H1 (cell line): ENCODE measurements at regions not wholly inside any gene's neighbourhood (a gene's known extent, or its start where the extent isn't known, plus 50 kb on each side); places are given as distances from the start of the nearest gene placed in this dataset.

Source experiments
- CREB1 ChIP-seq: IDR thresholded peaks from 2 replicates; pipeline ENCODE4 v1.6.1; 2012; ENCODE audit warnings: inconsistent platforms
- CTCF ChIP-seq, 3 experiments: IDR thresholded peaks; 1 replicate in 2 of 3; 2 replicates in 1 of 3; pipeline versions ENCODE4 v1.5.1 to v1.6.1; 2011; ENCODE audit warnings: low read length in 3 of 3, mild to moderate bottlenecking in 3 of 3, inconsistent platforms in 2 of 3, low read depth in 1 of 3, moderate library complexity in 1 of 3; ENCODE audit not compliant: insufficient read depth in 1 of 3; ENCODE audit errors: control extremely low read depth in 1 of 3
- EGR1 ChIP-seq: IDR thresholded peaks from 2 replicates; pipeline ENCODE4 v1.6.1; 2011; ENCODE audit warnings: low read depth, low read length, borderline replicate concordance
- EZH2 ChIP-seq: fragments of 200-600 bp; sonication (generic); IDR thresholded peaks from 2 replicates; pipeline ENCODE4 v1.7.1; 2012; ENCODE audit warnings: low read depth, mild to moderate bottlenecking, moderate library complexity, low read length, inconsistent platforms; ENCODE audit not compliant: severe bottlenecking
- JUN ChIP-seq: IDR thresholded peaks from 2 replicates; pipeline ENCODE4 v1.6.1; 2011; ENCODE audit warnings: low read depth, mild to moderate bottlenecking, improper control_type of control experiment, low read length
- KDM5A ChIP-seq: fragments of 200-600 bp; IDR thresholded peaks from 2 replicates; pipeline ENCODE4 v1.7.1; 2012; ENCODE audit warnings: mild to moderate bottlenecking, low read length, inconsistent platforms, mixed read lengths
- MAX ChIP-seq: IDR thresholded peaks from 2 replicates; pipeline ENCODE4 v1.6.1; 2012; ENCODE audit warnings: inconsistent platforms
- NANOG ChIP-seq: IDR thresholded peaks from 2 replicates; pipeline ENCODE4 v1.6.1; 2011; ENCODE audit warnings: low read length, low read depth, mild to moderate bottlenecking, inconsistent platforms; ENCODE audit not compliant: insufficient read depth, poor library complexity, severe bottlenecking
- POLR2A ChIP-seq, 2 experiments: IDR thresholded peaks; 1 replicate in 1 of 2; 2 replicates in 1 of 2; pipeline ENCODE4 v1.6.1; 2011; ENCODE audit warnings: low read depth in 2 of 2, low read length in 2 of 2, mild to moderate bottlenecking in 2 of 2; ENCODE audit errors: control extremely low read depth in 1 of 2
- POU5F1 ChIP-seq: IDR thresholded peaks from 2 replicates; pipeline ENCODE4 v1.6.1; 2011; ENCODE audit warnings: low read depth, mild to moderate bottlenecking, low read length, moderate library complexity
- RFX5 ChIP-seq: IDR thresholded peaks from 2 replicates; pipeline ENCODE4 v1.6.1; 2011; ENCODE audit warnings: low read depth, low read length, improper control_type of control experiment, borderline replicate concordance
- TEAD4 ChIP-seq: IDR thresholded peaks from 2 replicates; pipeline ENCODE4 v1.6.1; 2012; ENCODE audit warnings: low read depth, low read length, inconsistent platforms, mixed read lengths
- ZNF274 ChIP-seq: IDR thresholded peaks from 2 replicates; pipeline ENCODE4 v1.7.0; 2012; ENCODE audit warnings: low read length, borderline replicate concordance; ENCODE audit errors: extremely low read depth
- TF ChIP-seq, protein P1 (sequence below): IDR thresholded peaks from 2 replicates; pipeline ENCODE4 v1.6.1; 2011; ENCODE audit warnings: low read length, improper control_type of control experiment

DNA sequence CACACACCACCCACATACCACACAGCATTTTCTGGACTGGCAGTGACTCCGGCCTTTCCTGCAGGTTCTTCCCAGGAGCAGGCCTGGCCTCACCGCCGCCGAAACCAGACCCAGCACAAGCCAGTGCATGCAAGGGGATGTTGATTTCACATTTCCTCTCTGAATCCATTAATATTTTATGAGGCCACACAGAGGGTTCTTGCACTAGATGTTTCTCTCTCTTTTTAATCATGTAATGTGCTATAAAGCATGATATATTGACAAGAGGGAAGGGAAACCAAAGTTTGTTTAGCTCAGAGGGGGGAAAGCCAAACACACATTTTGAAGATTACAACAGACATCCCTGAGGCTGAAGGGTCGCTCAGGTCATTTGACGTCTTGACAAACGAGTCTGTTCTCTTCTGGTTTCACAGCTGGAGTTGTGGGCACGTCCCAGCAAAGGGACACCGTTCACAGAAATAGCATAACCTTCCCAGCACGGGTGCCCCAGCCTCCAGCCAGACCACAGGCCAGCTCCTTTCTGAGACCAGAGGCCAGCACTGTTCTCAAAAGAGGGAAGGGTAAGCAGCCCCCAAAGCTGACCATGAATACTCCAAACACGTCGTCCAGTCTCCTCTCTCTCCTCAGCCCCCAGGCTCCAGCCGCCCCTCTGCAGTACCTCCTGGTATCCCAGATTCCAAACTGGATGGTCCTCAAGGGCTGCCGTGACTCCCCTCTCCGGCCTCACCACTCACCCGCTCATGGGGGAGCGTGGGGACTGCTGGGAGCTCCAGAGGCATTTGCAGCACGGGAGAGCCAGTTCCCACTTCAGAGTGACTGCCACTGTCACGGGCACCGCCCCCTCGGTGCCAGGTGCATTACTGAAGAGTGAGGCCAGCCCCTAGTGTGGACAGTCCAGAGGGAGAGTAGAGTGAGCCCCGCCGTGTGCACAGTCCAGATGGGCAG lies 340.3 kb upstream of the SALL3 start:
- TF ChIP-seq EZH2, result no peak
- TF ChIP-seq POLR2A (IDR thresholded peaks at IDR 0.05; ENCODE audit: control extremely low read depth in 1 of 2, low read depth in 2 of 2, low read length in 2 of 2), result no peak
- no peak for TF ChIP-seq RFX5
- TF ChIP-seq, protein P1, sequence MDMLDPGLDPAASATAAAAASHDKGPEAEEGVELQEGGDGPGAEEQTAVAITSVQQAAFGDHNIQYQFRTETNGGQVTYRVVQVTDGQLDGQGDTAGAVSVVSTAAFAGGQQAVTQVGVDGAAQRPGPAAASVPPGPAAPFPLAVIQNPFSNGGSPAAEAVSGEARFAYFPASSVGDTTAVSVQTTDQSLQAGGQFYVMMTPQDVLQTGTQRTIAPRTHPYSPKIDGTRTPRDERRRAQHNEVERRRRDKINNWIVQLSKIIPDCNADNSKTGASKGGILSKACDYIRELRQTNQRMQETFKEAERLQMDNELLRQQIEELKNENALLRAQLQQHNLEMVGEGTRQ, result no peak
- TF ChIP-seq CTCF (IDR thresholded peaks at IDR 0.05; ENCODE audit: control extremely low read depth in 1 of 3, insufficient read depth in 1 of 3, low read depth in 1 of 3, low read length in 3 of 3), result no peak
- no peak for TF ChIP-seq EGR1
- TF ChIP-seq POU5F1, result no peak
- no peak for TF ChIP-seq NANOG
- no peak for TF ChIP-seq MAX
- TF ChIP-seq JUN, result no peak
- TF ChIP-seq CREB1, result no peak
- no peak for TF ChIP-seq KDM5A
- TF ChIP-seq TEAD4, result no peak
- TF ChIP-seq ZNF274, result no peak
